B cell (primary cell): ENCODE measurements at regions not wholly inside any gene's neighbourhood (a gene's known extent, or its start where the extent isn't known, plus 50 kb on each side); places are given as distances from the start of the nearest gene placed in this dataset.

ENCODE experiments used
- CTCF ChIP-seq: fragments of 200-600 bp; IDR thresholded peaks from one replicate; pipeline ENCODE4 v1.8.0; 2022; ENCODE audit warnings: antibody characterized with exemption, mild to moderate bottlenecking
- EZH2 ChIP-seq: IDR thresholded peaks from 2 replicates; pipeline ENCODE4 v1.6.1; 2012; ENCODE audit warnings: borderline replicate concordance, low read depth, mild to moderate bottlenecking, moderate library complexity, low read length; ENCODE audit not compliant: insufficient read depth, poor library complexity, severe bottlenecking

GRCh38 chr6:10262505-10262904 is 152.4 kb downstream of the TFAP2A start:
- no peak for TF ChIP-seq CTCF
- TF ChIP-seq EZH2, result no peak
